ENCODE measurements at regions not wholly inside any gene's neighbourhood (a gene's known extent, or its start where the extent isn't known, plus 50 kb on each side); places are given as distances from the start of the nearest gene placed in this dataset.

GRCh38 chr11:90639461-90639993 is 416.7 kb upstream of the CHORDC1 start:
- TF ChIP-seq CTCF (IDR thresholded peaks at IDR 0.05): peak; percentile 37 to 54 (median 52)
- no peak for TF ChIP-seq POLR2A (IDR thresholded peaks at IDR 0.05)
